GM12878 (cell line): ENCODE measurements at regions not wholly inside any gene's neighbourhood (a gene's known extent, or its start where the extent isn't known, plus 50 kb on each side); places are given as distances from the start of the nearest gene placed in this dataset.

Experiments
- ATAC-seq: fragments of 200-7000 bp; cut with Tn5 transposase; 3 replicates; pipeline ENCODE4 v1.9.1; 2020; ENCODE audit warnings: mild to moderate bottlenecking, moderate library complexity
- BruUV-seq: library from RNA; stranded (reverse); fragments of 400-500 nt; replicated peaks from 2 replicates; lab custom pipeline; 2021; lab: Mats Ljungman, UMichigan
- CTCF ChIA-PET: fragments of 300-600 bp; sonication (Branson Sonifier 250); formaldehyde crosslinking; extraction: SDS; loops from one replicate; lab custom pipeline; 2021; ENCODE audit warnings: inconsistent platforms; lab: Yijun Ruan, JAX
- POLR2A ChIA-PET: fragments of 350-600 bp; formaldehyde crosslinking; extraction: SDS; loops from one replicate; lab custom pipeline; 2021; ENCODE audit warnings: inconsistent platforms; lab: Charles Lee
- RAD21 ChIA-PET: fragments of 300-600 bp; sonication (Branson Sonifier 250); formaldehyde crosslinking; loops from one replicate; lab custom pipeline; 2023; ENCODE audit warnings: antibody characterized with exemption; ENCODE audit not compliant: unreplicated experiment; lab: Charles Lee
- SMC1A ChIA-PET: fragments of 300-600 bp; sonication (Branson Sonifier 250); formaldehyde crosslinking; loops from one replicate; lab custom pipeline; 2023; ENCODE audit not compliant: unreplicated experiment, uncharacterized antibody; lab: Charles Lee
- DNase-seq: peaks from one replicate; pipeline ENCODE4 v3.0.0-alpha.2; 2011; ENCODE audit warnings: low read depth, low spot score
- FAIRE-seq: peaks from 3 replicates; lab custom pipeline; 2011; peaks lifted over from hg19 to GRCh38; lab: Jason Lieb, UNC
- H2AFZ ChIP-seq: 2 replicates; pipeline ENCODE4 v1.6.0; 2011; ENCODE audit warnings: low read depth, low read length, control low read depth; ENCODE audit not compliant: control insufficient read depth
- H3K27ac ChIP-seq: 2 replicates; pipeline ENCODE4 v1.5.1; 2011; ENCODE audit warnings: control low read depth; ENCODE audit not compliant: control insufficient read depth, insufficient read depth
- H3K27me3 ChIP-seq, 2 experiments: replicated peaks in 1 of 2; 2 replicates each; pipeline versions ENCODE4 v1.6.0 to v1.6.1; 2011; ENCODE audit warnings: low read length in 1 of 2; ENCODE audit not compliant: control insufficient read depth in 2 of 2, insufficient read depth in 2 of 2
- H3K36me3 ChIP-seq, 2 experiments: 2 replicates each; pipeline ENCODE4 v1.5.1; 2011; ENCODE audit warnings: low read length in 1 of 2; ENCODE audit not compliant: control insufficient read depth in 2 of 2, insufficient read depth in 2 of 2
- H3K4me1 ChIP-seq: 2 replicates; pipeline ENCODE4 v1.6.1; 2011; ENCODE audit warnings: mild to moderate bottlenecking, low read length, moderate library complexity, mixed read lengths; ENCODE audit not compliant: control insufficient read depth, insufficient read depth
- H3K4me2 ChIP-seq: 2 replicates; pipeline ENCODE4 v1.6.0; 2011; ENCODE audit warnings: control low read depth; ENCODE audit not compliant: control insufficient read depth, insufficient read depth
- H3K4me3 ChIP-seq: fragments of 200-600 bp; sonication (generic); 2 replicates; pipeline ENCODE4 v1.5.1; 2016
- H3K79me2 ChIP-seq: 2 replicates; pipeline ENCODE4 v1.6.0; 2011; ENCODE audit warnings: low read length; ENCODE audit not compliant: control insufficient read depth, insufficient read depth
- H3K9ac ChIP-seq: 2 replicates; pipeline ENCODE4 v1.8.0; 2011; ENCODE audit warnings: low read length, control low read depth, mixed read lengths; ENCODE audit not compliant: control insufficient read depth, insufficient read depth
- H3K9me3 ChIP-seq: replicated peaks from 3 replicates; pipeline ENCODE4 v1.5.1; 2011; ENCODE audit warnings: mild to moderate bottlenecking, low read length; ENCODE audit not compliant: control insufficient read depth, insufficient read depth
- H4K20me1 ChIP-seq: 2 replicates; pipeline ENCODE4 v1.6.0; 2011; ENCODE audit not compliant: control insufficient read depth, insufficient read depth
- BACH1 ChIP-seq: fragments of 450-650 bp; IDR thresholded peaks from 2 replicates; pipeline ENCODE4 v1.6.1; 2017; ENCODE audit warnings: mild to moderate bottlenecking, borderline replicate concordance
- CHD1 ChIP-seq: IDR thresholded peaks from 2 replicates; pipeline ENCODE4 v1.6.1; 2012; ENCODE audit warnings: low read depth, low read length, improper control_type of control experiment
- NFIC ChIP-seq: IDR thresholded peaks from 2 replicates; pipeline ENCODE4 v1.6.1; 2012; ENCODE audit warnings: low read depth, mild to moderate bottlenecking, inconsistent platforms, low read length, moderate library complexity
- RAD51 ChIP-seq: fragments of 450-650 bp; IDR thresholded peaks from 2 replicates; pipeline ENCODE4 v1.6.1; 2016; ENCODE audit warnings: moderate library complexity, mild to moderate bottlenecking, inconsistent platforms
- SMARCA5 ChIP-seq: fragments of 450-650 bp; IDR thresholded peaks from 2 replicates; pipeline ENCODE4 v1.6.1; 2017; ENCODE audit warnings: mild to moderate bottlenecking
- WGBS: methylation state at CpG from one replicate; pipeline ENCODE4 v1.1.6; 2016; ENCODE audit warnings: low lambda C conversion rate; ENCODE audit not compliant: insufficient replicate concordance, insufficient coverage; ENCODE audit errors: missing lambda C conversion rate; 5-methylcytosine and 5-hydroxymethylcytosine counted together
- in situ Hi-C: fragments of 300-500 bp; cut with MboI; formaldehyde crosslinking; loops from 9 replicates; pipeline ENCODE4 v1.14.3; 2018; ENCODE audit warnings: mixed read lengths
- intact Hi-C: fragments of 100-400 bp; cut with micrococcal nuclease; formaldehyde crosslinking; loops from one replicate; pipeline ENCODE4 v1.14.2; 2022; ENCODE audit not compliant: unreplicated experiment
- TF ChIP-seq, protein P1 (sequence below): IDR thresholded peaks from 2 replicates; pipeline ENCODE4 v1.6.1; 2012; ENCODE audit warnings: low read depth, low read length, improper control_type of control experiment

GRCh38 chr2:164127971-164128527 is 392.2 kb upstream of the FIGN start:
- in situ Hi-C loops (no loop called here), intact Hi-C loops (no loop called here)
- no peak for DNase-seq
- H3K4me2 ChIP-seq, result no peak overlapping the region
- H3K4me3 ChIP-seq, result no peak overlapping the region
- no TSS peak for BruUV-seq
- ChIA-PET CTCF (no interaction called here), RAD21 (no interaction called here), POLR2A (no interaction called here), SMC1A (interaction anchor here (1.3 kb wide), 1 partner anchor 13 kb away, joined by 5 read pairs; no protein-coding TSS in a partner anchor)
- no peaks in the 10 kb centered on the region for H3K79me2 ChIP-seq
- H3K36me3 ChIP-seq, result no peaks in the 10 kb centered on the region
- H4K20me1 ChIP-seq, result no peaks in the 10 kb centered on the region
- H3K27me3 ChIP-seq, result no peaks in the 10 kb centered on the region
- WGBS, result 39% methylated on average over 9 of the region's 9 CpGs
- FAIRE-seq, result no peak
- no peaks in the 10 kb centered on the region for H3K4me1 ChIP-seq
- ATAC-seq, result no peak
- H3K27ac ChIP-seq, result no peak overlapping the region
- H2AFZ ChIP-seq, result no peak overlapping the region
- H3K9me3 ChIP-seq, result no peaks in the 10 kb centered on the region
- no peak for TF ChIP-seq RAD51
- TF ChIP-seq NFIC, result no peak
- TF ChIP-seq SMARCA5, result no peak
- TF ChIP-seq, protein P1, sequence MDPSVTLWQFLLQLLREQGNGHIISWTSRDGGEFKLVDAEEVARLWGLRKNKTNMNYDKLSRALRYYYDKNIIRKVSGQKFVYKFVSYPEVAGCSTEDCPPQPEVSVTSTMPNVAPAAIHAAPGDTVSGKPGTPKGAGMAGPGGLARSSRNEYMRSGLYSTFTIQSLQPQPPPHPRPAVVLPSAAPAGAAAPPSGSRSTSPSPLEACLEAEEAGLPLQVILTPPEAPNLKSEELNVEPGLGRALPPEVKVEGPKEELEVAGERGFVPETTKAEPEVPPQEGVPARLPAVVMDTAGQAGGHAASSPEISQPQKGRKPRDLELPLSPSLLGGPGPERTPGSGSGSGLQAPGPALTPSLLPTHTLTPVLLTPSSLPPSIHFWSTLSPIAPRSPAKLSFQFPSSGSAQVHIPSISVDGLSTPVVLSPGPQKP, result no peak
- TF ChIP-seq BACH1, result no peak
- no peak for TF ChIP-seq CHD1
- H3K9ac ChIP-seq, result no peak overlapping the region
